ENCODE measurements at regions not wholly inside any gene's neighbourhood (a gene's known extent, or its start where the extent isn't known, plus 50 kb on each side); places are given as distances from the start of the nearest gene placed in this dataset.

DNA sequence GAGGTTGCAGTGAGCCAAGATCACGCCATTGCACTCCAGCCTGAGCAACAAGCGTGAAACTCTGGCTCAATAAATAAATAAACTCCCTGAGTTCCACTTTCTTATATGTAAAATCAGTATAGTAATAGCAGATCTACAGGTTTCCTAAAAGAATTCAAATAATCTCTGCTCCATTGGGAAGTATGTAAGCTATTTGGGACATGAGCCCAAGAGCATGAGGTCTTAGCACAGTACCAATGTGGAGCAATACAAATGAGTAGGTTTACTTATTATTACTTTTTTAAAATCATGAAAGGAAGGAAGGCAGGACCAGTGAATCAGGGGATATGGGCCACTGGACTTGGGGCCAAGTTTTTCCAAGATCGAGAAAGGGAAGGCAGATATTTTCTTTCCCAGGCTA is 216.9 kb upstream of the DIO2 start:
- Histone ChIP-seq H3K9me3 (no peaks in the 10 kb centered on the region), H3K36me3 (no peaks in the 10 kb centered on the region), H3K27me3 (no peaks in the 10 kb centered on the region), H3K4me1 (peaks cover 4 to 37% (median 5%) of the 10 kb centered on the region in 3 donors), H3K4me3 (no peak overlapping the region), H3K27ac (peak overlapping the region in 3 of 4 donors; percentile 43 to 60 (median 44))
- ATAC-seq: no peak
- 69 to 81% methylated on average over 3 of the region's 3 CpGs for WGBS, 2 donors (ENCODE audit: low coverage in 1 of 2)
- TF ChIP-seq POLR2AphosphoS5 (IDR thresholded peaks at IDR 0.05): no peak
- no peak for TF ChIP-seq EP300 (IDR thresholded peaks at IDR 0.05)
- no peak for TF ChIP-seq CTCF (IDR thresholded peaks at IDR 0.05)
- no peak for TF ChIP-seq POLR2A (IDR thresholded peaks at IDR 0.05)

DNA sequence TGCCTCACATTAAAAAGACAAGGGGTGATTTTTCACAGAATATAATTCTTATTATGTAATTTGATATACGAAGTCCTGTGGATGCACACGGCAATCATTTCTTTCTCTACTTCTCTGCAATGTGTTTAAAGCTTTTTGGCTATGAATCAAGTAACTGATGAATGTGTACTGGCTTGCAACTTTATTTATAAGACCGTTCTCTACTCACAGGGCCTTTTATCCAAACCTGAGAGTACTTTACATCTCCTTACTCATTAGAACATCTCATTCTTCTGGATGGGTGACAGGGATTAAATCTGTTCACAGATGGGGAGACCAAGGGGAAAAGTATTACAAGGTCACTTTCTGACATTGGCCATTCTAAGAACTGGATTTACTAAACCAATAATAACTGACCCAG is 215.8 kb upstream of the DIO2 start:
- 10 to 37% methylated on average over 3 of the region's 3 CpGs for WGBS, 2 donors (ENCODE audit: low coverage in 1 of 2)
- Histone ChIP-seq H3K27me3 (no peaks in the 10 kb centered on the region), H3K36me3 (no peaks in the 10 kb centered on the region), H3K27ac (peak overlapping the region in 3 of 4 donors; percentile 39 to 60 (median 43)), H3K4me1 (peaks cover 4 to 37% (median 5%) of the 10 kb centered on the region in 3 donors), H3K9me3 (no peaks in the 10 kb centered on the region), H3K4me3 (no peak overlapping the region)
- peak; percentile 35 for ATAC-seq
- TF ChIP-seq EP300 (IDR thresholded peaks at IDR 0.05) (no peak), POLR2AphosphoS5 (IDR thresholded peaks at IDR 0.05) (peak; percentile 28), POLR2A (IDR thresholded peaks at IDR 0.05) (no peak)

- Histone ChIP-seq H3K36me3 (no peaks in the 10 kb centered on the region), H3K27ac (peak overlapping the region in 3 of 4 donors; percentile 39 to 60 (median 43)), H3K9me3 (no peaks in the 10 kb centered on the region), H3K4me3 (no peak overlapping the region), H3K4me1 (peaks cover 4 to 37% (median 5%) of the 10 kb centered on the region in 3 donors), H3K27me3 (no peaks in the 10 kb centered on the region)
- ATAC-seq: no peak
- 75 to 83% methylated on average over 1 of the region's 1 CpG for WGBS, 2 donors (ENCODE audit: low coverage in 1 of 2)
- TF ChIP-seq POLR2AphosphoS5 (IDR thresholded peaks at IDR 0.05) (no peak), POLR2A (IDR thresholded peaks at IDR 0.05) (no peak), CTCF (IDR thresholded peaks at IDR 0.05) (no peak), EP300 (IDR thresholded peaks at IDR 0.05) (no peak)
Observed at GRCh38 chr14:80426683-80427082, 215.4 kb upstream of the DIO2 start.

GRCh38 chr14:80425686-80426085 is 214.4 kb upstream of the DIO2 start:
- no peaks in the 10 kb centered on the region for H3K9me3 ChIP-seq
- no peaks in the 10 kb centered on the region for H3K27me3 ChIP-seq
- 55 to 64% methylated on average over 5 of the region's 5 CpGs for WGBS, 2 donors (ENCODE audit: low coverage in 1 of 2)
- TF ChIP-seq POLR2AphosphoS5 (IDR thresholded peaks at IDR 0.05) (no peak), POLR2A (IDR thresholded peaks at IDR 0.05) (no peak), EP300 (IDR thresholded peaks at IDR 0.05) (no peak), CTCF (IDR thresholded peaks at IDR 0.05) (no peak)
- H3K4me3 ChIP-seq: no peak overlapping the region
- no peaks in the 10 kb centered on the region for H3K36me3 ChIP-seq
- H3K4me1 ChIP-seq: peaks cover 4 to 37% (median 5%) of the 10 kb centered on the region in 3 donors
- H3K27ac ChIP-seq: peak overlapping the region in 1 of 4 donors; percentile 33
- ATAC-seq: peak; percentile 53

- H3K4me1 ChIP-seq: peaks cover 0 to 15% (median 3%) of the 10 kb centered on the region in 3 donors
- no peak overlapping the region for H3K4me3 ChIP-seq
- ATAC-seq: no peak
- peak overlapping the region in 2 of 4 donors; percentile 35 to 58 for H3K27ac ChIP-seq
- TF ChIP-seq CTCF (IDR thresholded peaks at IDR 0.05) (no peak), EP300 (IDR thresholded peaks at IDR 0.05) (no peak), POLR2A (IDR thresholded peaks at IDR 0.05) (no peak), POLR2AphosphoS5 (IDR thresholded peaks at IDR 0.05) (no peak)
- 58 to 97% methylated on average over 3 to 4 of the region's 4 CpGs for WGBS, 2 donors (ENCODE audit: low coverage in 1 of 2)
- H3K9me3 ChIP-seq: no peaks in the 10 kb centered on the region
- no peaks in the 10 kb centered on the region for H3K36me3 ChIP-seq
- no peaks in the 10 kb centered on the region for H3K27me3 ChIP-seq
Observed at GRCh38 chr14:80419769-80420168, 208.5 kb upstream of the DIO2 start.
